ENCODE measurements at regions not wholly inside any gene's neighbourhood (a gene's known extent, or its start where the extent isn't known, plus 50 kb on each side); places are given as distances from the start of the nearest gene placed in this dataset.

GRCh38 chr2:139018252-139018651, 238.1 kb upstream of the NXPH2 start:
- no peak for DNase-seq

- DNase-seq = no peak
These were observed 226.9 kb upstream of the NXPH2 start for GRCh38 chr2:139007130-139007529.

GRCh38 chr2:139000131-139000785, 220.1 kb upstream of the NXPH2 start:
- DNase-seq = no peak

DNA sequence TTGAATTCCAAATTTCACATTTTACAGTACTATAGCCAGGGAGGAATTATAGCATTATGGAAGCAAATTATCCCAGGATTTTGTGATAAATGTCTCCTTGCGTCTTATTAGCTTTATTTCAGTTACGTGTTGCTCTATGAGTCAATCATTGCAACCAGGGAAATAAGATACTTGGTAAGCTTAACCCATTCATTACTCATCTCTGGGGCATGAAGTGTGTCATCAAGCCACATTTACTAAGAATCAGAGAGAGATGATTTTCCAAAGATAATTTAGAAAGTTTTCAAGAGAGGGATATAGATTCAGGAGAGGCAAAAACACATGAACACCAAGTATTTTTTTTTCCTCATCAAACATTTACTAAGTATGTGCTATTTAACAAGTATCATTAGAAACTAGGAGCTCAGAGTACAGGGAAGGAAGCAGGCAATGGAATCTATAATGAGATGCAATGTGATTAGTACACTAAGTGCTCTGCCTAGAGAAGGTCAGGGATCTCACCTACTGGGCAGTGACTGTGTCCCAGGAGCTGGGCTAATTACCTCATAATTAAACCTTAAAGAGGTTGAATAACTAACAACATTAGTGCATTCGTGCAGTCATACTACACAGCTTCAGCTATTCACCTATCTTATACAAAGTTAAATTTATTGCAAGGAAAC, 217.8 kb upstream of the NXPH2 start:
- DNase-seq = no peak

- DNase-seq = no peak
These were observed 217.2 kb upstream of the NXPH2 start for GRCh38 chr2:138997346-138997745.

DNA sequence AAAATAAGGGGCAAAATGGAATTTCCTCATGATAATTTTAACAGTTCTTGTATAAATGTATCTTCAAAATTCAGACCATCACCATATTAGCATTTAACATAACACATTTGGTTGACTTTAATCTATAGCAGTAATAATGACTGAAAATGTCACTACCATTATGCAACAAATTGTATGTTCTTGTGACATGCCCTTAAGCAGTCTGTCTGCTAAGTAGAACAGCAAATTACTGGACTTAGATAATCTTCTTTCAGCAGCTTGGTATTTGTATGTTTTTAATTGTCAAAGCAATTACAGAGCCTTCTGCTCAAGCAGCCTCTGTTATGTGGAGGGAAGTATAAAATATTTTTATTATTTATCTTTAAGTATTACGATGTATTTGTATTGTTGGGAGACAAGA, 214.3 kb upstream of the NXPH2 start:
- DNase-seq = no peak

GRCh38 chr2:138985881-138986280, 205.7 kb upstream of the NXPH2 start:
- DNase-seq = no peak

- no peak for DNase-seq
These were observed 199.1 kb upstream of the NXPH2 start for GRCh38 chr2:138979131-138979785.

DNA sequence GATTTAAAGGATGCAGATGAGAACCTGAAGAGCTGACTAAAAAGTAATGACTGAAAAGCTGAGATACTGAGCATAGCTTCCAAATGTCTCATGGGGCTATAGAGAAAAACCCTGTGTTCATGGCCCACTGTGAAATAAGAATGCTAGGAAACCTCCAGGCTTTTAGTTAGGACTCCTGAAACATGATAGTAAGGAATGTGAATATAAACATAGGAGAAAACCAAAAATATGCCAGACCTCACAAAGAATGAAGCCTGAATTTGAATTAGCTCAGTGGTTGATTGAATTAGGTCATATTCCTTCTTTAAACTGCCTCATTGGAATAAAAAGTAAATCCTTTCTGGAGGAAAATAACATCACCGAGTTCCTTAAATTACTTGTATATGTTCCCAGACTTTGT, 194.5 kb upstream of the NXPH2 start:
- DNase-seq = no peak

GRCh38 chr2:138964418-138964817, 184.2 kb upstream of the NXPH2 start:
- no peak for DNase-seq

DNA sequence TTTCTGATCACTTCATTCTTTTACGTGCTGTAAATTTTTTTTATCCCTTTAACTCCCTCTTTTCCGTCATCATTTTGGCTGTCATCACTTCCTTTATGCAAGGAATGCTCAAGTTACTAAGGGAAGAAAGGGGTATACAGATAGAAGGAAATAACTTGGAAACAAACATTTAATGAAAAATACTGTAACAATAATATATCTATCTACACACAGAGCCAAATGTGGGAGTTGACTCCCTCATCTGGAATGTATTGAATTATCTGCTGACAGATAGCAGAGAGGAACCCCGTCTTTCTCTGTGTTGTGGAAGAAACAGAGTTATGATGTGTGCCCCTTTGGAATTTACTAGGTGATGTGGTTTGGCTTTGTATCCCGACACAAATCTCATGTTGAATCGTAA, 182.5 kb upstream of the NXPH2 start:
- DNase-seq = no peak

GRCh38 chr2:138960191-138960590, 180.0 kb upstream of the NXPH2 start:
- DNase-seq = no peak

DNA sequence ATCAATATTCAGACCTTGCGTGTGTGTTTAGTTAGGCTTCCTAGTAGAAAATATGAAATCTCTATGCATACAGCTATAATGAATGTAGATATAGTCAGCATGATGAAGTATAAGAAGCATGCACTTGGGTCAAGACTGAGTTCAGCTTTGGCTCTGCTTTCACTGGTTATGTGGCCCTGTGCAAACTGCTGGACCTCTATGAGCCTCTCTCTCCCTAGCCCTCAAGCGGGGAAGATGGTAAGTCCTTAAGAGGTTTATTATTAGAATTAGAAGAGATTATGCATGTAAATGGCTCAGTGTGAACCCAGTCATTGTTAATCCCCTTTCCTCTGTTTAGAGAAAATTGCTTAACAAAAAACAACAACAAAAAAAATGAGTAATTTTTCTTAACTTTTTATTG, 178.8 kb upstream of the NXPH2 start:
- no peak for DNase-seq

GRCh38 chr2:138956116-138956515, 175.9 kb upstream of the NXPH2 start:
- no peak for DNase-seq

DNA sequence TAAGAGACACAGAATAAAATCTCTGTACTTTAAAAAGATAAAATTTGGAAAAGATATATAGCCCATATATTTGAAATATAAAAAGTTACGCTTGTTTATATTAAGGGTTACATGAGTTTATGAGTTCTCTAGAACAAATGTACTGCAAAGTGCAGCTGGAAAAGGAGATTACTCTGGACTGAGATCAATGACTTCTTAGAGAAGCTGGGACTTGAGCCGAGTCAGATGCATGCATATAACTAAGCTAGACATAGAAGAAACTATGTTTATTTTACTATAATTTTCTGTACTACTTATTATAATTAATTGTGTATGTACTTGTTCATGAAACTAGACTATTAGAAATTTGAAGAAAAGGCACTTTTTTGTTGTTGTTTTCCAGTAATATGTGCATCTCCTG, 170.3 kb upstream of the NXPH2 start:
- no peak for DNase-seq

- no peak for DNase-seq
These were observed 169.3 kb upstream of the NXPH2 start for GRCh38 chr2:138949517-138949916.

DNA sequence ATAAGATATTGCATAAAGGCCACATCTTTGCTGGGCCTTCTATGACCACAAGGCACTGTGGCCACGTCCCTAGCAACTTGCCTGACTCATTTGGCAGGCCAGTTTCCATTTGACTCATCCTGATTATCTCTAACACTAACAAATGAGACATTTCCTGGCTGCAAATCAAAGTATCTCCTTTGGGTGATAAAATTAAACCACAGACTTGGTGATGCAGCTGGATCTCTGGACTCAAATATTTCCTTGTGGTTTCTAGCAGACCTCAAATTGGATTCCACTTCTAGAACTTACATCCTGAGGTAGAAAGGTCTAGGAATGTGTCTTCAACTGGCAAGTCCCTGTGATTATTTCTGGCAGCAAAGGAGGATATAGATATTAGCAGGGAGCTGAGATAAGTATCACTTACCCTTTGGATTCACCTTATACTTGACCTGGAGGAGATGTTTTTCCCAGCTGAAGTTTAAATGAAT, 167.9 kb upstream of the NXPH2 start:
- DNase-seq = no peak

DNA sequence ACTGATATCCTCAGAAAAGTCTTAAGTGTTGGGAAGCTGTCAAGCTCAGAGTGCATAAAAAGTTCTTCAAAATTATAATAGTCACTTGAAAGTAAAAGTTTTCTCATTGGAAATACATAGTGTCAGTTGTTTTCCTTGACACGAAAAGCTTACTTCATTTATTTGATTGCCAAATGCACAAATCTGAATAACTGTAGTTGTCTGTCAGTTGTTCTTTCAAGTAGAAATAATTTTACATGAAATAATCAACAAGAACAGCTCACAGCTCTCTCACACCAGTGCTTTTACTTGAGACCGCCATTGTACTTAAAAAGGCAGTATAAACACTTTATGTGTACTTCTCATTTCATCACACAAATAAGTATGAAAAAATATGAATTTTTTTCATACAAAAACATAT, 163.3 kb upstream of the NXPH2 start:
- DNase-seq = no peak

DNA sequence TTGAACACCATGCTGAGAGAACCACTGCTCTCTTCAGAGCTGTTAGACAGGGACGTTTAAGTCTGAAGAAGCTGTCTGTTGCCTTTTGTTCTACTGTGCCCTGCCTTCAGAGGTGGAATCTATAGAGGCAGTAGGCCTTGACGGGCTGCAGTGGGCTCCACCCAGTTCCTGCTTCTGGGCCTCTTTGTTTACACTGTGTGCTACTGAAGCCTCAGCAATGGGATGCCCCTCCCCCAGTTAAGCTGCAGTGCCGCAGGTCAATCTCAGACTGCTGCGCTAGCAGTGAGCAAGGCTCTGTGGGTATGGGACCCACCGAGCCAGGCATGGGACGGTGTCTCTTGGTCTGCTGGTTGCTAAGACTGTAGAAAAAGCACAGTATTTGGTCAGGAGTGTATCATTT, 162.3 kb upstream of the NXPH2 start:
- DNase-seq = no peak

- no peak for DNase-seq
These were observed 151.4 kb upstream of the NXPH2 start for GRCh38 chr2:138931284-138932256.

- DNase-seq = no peak
These were observed 150.4 kb upstream of the NXPH2 start for GRCh38 chr2:138930571-138930970.

DNA sequence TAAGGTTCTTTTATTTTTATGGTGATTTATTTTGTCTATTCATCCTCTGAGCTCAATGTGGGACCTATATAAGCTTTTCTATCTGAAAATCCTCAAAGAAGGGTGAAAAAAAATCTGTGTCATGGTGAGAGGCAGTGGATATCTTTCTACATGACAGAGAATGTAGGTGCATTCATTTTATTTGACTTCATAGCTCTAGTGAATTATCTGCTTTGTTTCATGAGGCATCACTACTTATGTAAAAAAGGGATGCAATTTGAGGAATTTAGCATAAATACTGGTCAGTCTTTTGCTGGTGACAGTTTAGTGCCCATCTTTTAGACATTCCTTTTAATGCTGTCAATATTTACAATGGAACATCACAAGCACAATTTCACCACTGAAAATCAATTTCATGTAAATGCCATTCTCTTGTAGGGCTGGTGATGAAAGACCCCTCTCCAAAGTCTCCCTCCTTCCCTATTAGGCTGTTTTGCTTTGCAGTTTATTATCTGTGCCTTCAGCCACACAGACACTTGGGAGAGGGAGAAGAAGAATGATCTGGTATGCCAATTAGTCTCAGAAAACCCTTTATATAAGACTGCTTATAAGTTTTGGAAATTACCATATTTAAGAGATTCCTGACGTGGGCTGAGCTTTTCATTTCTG, 148.3 kb upstream of the NXPH2 start:
- no peak for DNase-seq

All from left kidney (tissue), 1 donor.